ENCODE measurements at regions not wholly inside any gene's neighbourhood (a gene's known extent, or its start where the extent isn't known, plus 50 kb on each side); places are given as distances from the start of the nearest gene placed in this dataset.

DNA sequence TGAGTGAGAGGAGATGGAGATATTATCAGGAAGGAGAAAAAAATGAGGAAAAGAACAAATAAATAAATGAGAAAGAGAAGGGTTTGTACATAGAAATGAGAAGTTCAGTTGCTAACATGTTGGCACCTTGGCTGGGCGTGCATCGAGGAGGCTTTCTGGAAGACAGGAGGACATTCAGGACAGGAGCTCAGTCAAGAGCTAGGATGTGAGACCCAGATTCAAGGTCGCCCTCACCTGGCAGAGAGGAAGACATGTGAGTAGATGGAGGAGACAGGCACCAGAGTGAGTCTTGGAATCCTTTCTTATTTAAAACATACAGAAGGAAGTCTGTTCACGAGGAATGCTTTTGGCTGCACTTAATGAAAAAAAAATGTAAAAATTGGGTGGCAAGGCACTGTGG lies 640.9 kb downstream of the NPHP4 start:
- no peak for TF ChIP-seq TCF12 (IDR thresholded peaks at IDR 0.05; ENCODE audit: low read depth)
- TF ChIP-seq RAD21 (IDR thresholded peaks at IDR 0.05; ENCODE audit: low read depth): peak; percentile 19; the same call in 1 of the 2 replicates

DNA sequence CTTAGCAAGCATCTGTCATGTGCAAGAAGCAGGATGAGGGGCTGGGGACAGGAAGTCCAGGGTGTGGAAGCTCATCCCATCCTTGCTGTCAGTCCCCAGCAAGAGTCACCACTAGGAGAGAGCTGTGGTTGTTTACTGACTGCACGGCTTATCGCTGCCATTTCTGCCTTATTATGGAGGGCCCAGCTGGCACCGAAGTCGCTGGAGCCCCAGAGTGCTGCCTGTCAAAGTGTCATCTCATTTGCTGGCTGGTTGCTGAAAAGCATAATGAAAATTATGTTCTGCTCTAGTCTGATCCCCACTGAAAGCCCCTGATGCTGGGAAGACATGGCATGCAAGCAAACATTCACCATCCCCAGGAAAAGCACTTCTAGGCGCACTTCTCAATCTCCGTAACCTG lies 642.7 kb downstream of the NPHP4 start:
- no peak for TF ChIP-seq CEBPB (IDR thresholded peaks at IDR 0.05)
- TF ChIP-seq, protein P1, sequence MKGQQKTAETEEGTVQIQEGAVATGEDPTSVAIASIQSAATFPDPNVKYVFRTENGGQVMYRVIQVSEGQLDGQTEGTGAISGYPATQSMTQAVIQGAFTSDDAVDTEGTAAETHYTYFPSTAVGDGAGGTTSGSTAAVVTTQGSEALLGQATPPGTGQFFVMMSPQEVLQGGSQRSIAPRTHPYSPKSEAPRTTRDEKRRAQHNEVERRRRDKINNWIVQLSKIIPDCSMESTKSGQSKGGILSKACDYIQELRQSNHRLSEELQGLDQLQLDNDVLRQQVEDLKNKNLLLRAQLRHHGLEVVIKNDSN (IDR thresholded peaks at IDR 0.05): no peak
- no peak for TF ChIP-seq EP300 (IDR thresholded peaks at IDR 0.05; ENCODE audit: borderline replicate concordance)
- TF ChIP-seq EGR1 (IDR thresholded peaks at IDR 0.05): no peak
- TF ChIP-seq TEAD4 (IDR thresholded peaks at IDR 0.05): no peak
- TF ChIP-seq, protein P2, sequence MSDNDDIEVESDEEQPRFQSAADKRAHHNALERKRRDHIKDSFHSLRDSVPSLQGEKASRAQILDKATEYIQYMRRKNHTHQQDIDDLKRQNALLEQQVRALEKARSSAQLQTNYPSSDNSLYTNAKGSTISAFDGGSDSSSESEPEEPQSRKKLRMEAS (IDR thresholded peaks at IDR 0.05): no peak
- no peak for TF ChIP-seq TAF1 (IDR thresholded peaks at IDR 0.05; ENCODE audit: low read depth)
- no peak for TF ChIP-seq CREB1 (IDR thresholded peaks at IDR 0.05; ENCODE audit: low read depth)
- TF ChIP-seq YY1 (IDR thresholded peaks at IDR 0.05; ENCODE audit: low read depth): no peak
- no peak for TF ChIP-seq NFIC (IDR thresholded peaks at IDR 0.05)
- no peak for TF ChIP-seq ZBTB7A (IDR thresholded peaks at IDR 0.05; ENCODE audit: low read depth)
- no peak for TF ChIP-seq TCF12 (IDR thresholded peaks at IDR 0.05; ENCODE audit: low read depth)
- TF ChIP-seq RAD21 (IDR thresholded peaks at IDR 0.05; ENCODE audit: low read depth): no peak

DNA sequence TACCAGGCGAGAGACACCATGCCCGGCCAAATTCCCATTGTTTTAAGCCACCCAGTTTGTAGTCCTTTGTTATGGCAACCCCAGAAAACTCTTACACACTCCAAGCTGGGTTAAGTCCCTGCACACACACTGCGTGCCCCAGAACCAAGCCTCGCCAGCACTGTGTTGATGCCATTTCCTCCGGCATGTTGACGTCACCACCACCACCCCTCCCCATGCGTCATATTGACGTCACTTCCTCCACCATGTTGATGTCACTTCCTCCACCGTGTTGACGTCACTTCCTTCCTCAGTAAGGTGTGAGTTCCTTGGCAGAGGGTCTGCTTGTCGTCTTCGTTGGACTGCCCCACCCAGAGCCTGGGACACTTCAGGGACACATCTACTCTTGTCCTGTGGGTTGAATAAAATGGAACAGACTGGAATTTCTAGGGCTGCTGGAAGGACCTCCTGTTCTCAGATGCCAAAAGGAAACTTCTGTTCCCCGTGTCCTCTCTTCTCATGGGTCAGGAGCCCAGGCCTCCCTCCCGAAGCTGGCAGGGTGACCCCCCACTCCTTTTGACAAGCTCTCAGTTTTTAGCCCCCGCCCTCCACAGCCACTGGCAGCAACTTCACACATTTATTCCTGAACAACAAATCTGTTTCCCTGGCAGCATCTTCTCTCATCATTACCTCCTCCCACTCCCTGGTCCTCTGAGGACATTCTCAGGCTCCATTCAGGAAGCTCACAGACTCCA lies 643.3 kb downstream of the NPHP4 start:
- 0 out of 2 replicates have a peak, but pooled peaks have one; percentile 36 for TF ChIP-seq CREB1 (IDR thresholded peaks at IDR 0.05; ENCODE audit: low read depth)
- no peak for TF ChIP-seq CEBPB (IDR thresholded peaks at IDR 0.05)
- TF ChIP-seq EP300 (IDR thresholded peaks at IDR 0.05; ENCODE audit: borderline replicate concordance): no peak
- no peak for TF ChIP-seq FOXM1 (IDR thresholded peaks at IDR 0.05; ENCODE audit: borderline replicate concordance, low read depth)
- TF ChIP-seq, protein P3, sequence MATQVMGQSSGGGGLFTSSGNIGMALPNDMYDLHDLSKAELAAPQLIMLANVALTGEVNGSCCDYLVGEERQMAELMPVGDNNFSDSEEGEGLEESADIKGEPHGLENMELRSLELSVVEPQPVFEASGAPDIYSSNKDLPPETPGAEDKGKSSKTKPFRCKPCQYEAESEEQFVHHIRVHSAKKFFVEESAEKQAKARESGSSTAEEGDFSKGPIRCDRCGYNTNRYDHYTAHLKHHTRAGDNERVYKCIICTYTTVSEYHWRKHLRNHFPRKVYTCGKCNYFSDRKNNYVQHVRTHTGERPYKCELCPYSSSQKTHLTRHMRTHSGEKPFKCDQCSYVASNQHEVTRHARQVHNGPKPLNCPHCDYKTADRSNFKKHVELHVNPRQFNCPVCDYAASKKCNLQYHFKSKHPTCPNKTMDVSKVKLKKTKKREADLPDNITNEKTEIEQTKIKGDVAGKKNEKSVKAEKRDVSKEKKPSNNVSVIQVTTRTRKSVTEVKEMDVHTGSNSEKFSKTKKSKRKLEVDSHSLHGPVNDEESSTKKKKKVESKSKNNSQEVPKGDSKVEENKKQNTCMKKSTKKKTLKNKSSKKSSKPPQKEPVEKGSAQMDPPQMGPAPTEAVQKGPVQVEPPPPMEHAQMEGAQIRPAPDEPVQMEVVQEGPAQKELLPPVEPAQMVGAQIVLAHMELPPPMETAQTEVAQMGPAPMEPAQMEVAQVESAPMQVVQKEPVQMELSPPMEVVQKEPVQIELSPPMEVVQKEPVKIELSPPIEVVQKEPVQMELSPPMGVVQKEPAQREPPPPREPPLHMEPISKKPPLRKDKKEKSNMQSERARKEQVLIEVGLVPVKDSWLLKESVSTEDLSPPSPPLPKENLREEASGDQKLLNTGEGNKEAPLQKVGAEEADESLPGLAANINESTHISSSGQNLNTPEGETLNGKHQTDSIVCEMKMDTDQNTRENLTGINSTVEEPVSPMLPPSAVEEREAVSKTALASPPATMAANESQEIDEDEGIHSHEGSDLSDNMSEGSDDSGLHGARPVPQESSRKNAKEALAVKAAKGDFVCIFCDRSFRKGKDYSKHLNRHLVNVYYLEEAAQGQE (IDR thresholded peaks at IDR 0.05; ENCODE audit: low read depth): no peak
- no peak for TF ChIP-seq NFIC (IDR thresholded peaks at IDR 0.05)
- TF ChIP-seq TEAD4 (IDR thresholded peaks at IDR 0.05): no peak

DNA sequence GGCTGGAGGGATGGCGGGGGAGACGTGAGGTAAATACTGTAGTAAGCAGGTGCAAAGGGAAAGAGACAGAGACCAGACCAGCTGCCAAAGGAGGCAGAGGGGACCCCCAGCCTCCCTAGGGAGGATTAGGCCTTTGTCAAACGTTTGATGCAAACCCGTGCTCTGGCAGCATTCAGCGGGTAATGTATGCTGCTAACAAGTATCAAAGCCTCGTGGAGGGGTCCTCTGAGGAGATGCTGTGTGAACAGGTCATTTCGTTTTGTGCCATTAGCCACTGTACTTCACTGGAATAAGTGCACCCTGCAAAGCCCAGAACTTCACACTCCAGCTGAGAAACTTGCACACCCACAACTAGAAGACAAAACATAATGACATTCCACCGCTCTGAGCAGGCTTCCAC lies 644.5 kb downstream of the NPHP4 start:
- no peak for TF ChIP-seq EP300 (IDR thresholded peaks at IDR 0.05; ENCODE audit: borderline replicate concordance)
- no peak for TF ChIP-seq FOXM1 (IDR thresholded peaks at IDR 0.05; ENCODE audit: borderline replicate concordance, low read depth)
- no peak for TF ChIP-seq ZBTB7A (IDR thresholded peaks at IDR 0.05; ENCODE audit: low read depth)
- TF ChIP-seq, protein P2 (IDR thresholded peaks at IDR 0.05): no peak
- TF ChIP-seq TAF1 (IDR thresholded peaks at IDR 0.05; ENCODE audit: low read depth): no peak
- no peak for TF ChIP-seq EGR1 (IDR thresholded peaks at IDR 0.05)
- TF ChIP-seq NFIC (IDR thresholded peaks at IDR 0.05): no peak
- TF ChIP-seq CEBPB (IDR thresholded peaks at IDR 0.05): no peak
- TF ChIP-seq, protein P1 (IDR thresholded peaks at IDR 0.05): no peak
- TF ChIP-seq TEAD4 (IDR thresholded peaks at IDR 0.05): no peak
- TF ChIP-seq, protein P3 (IDR thresholded peaks at IDR 0.05; ENCODE audit: low read depth): no peak

DNA sequence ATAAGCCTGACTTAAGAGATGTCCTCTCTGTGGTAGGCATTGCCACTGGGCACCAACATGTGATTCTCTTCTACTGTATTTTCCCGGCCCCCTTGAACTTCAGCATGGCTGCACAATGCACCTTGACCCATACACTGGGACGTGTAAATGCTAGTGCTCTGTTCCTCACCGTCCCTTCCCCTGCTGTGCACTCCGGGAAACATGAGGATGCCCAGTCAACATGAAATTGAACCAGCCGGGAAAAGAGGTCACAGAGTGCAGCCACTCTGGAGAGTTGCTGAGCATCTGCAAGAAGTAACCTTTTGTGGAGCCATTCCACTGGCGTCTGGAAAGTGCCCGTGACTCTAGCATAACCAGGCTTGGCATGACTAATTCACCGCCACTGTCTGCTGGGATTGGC lies 646.7 kb downstream of the NPHP4 start:
- TF ChIP-seq, protein P3 (IDR thresholded peaks at IDR 0.05; ENCODE audit: low read depth): no peak
- TF ChIP-seq TCF12 (IDR thresholded peaks at IDR 0.05; ENCODE audit: low read depth) (no peak), EGR1 (IDR thresholded peaks at IDR 0.05) (no peak), CEBPB (IDR thresholded peaks at IDR 0.05) (no peak), EP300 (IDR thresholded peaks at IDR 0.05; ENCODE audit: borderline replicate concordance) (no peak), YY1 (IDR thresholded peaks at IDR 0.05; ENCODE audit: low read depth) (no peak), RAD21 (IDR thresholded peaks at IDR 0.05; ENCODE audit: low read depth) (no peak)

All from Ishikawa (cell line).